Endothelial cell of umbilical vein (primary cell): ENCODE measurements at regions not wholly inside any gene's neighbourhood (a gene's known extent, or its start where the extent isn't known, plus 50 kb on each side); places are given as distances from the start of the nearest gene placed in this dataset.

Experiments
- BruUV-seq: library from RNA; stranded (reverse); fragments of 400-500 nt; replicated peaks from 2 replicates; lab custom pipeline; 2021; lab: Mats Ljungman, UMichigan
- CTCF ChIA-PET: fragments of 300-600, 350-600 bp; sonication (Branson Sonifier 250); formaldehyde crosslinking; loops from one replicate; lab custom pipeline; 2021; ENCODE audit warnings: antibody characterized with exemption, inconsistent platforms; lab: Charles Lee
- POLR2A ChIA-PET: fragments of 300-600, 350-600 bp; sonication (Branson Sonifier 250); formaldehyde crosslinking; loops from one replicate; lab custom pipeline; 2021; ENCODE audit warnings: antibody characterized with exemption, inconsistent platforms; lab: Charles Lee
- DNase-seq: peaks from one replicate; pipeline ENCODE4 v3.0.0-alpha.2; 2011; ENCODE audit warnings: low read depth, low spot score
- FAIRE-seq: peaks from 2 replicates; lab custom pipeline; 2011; peaks lifted over from hg19 to GRCh38; lab: Jason Lieb, UNC
- H2AFZ ChIP-seq: 2 replicates; pipeline ENCODE4 v1.6.0; 2012; ENCODE audit warnings: low read depth, low read length, control low read depth, inconsistent platforms
- H3K27ac ChIP-seq: 2 replicates; pipeline ENCODE4 v1.5.1; 2011; ENCODE audit warnings: low read depth, mild to moderate bottlenecking, control low read depth, low read length, moderate library complexity; ENCODE audit not compliant: insufficient read depth
- H3K27me3 ChIP-seq, 2 experiments: 2 replicates each; pipeline versions ENCODE4 v1.6.0 to v1.6.1; 2011; ENCODE audit warnings: low read length in 2 of 2, mixed read lengths in 1 of 2; ENCODE audit not compliant: control insufficient read depth in 2 of 2, insufficient read depth in 2 of 2
- H3K36me3 ChIP-seq, 2 experiments: 2 replicates in 1 of 2; 3 replicates in 1 of 2; pipeline ENCODE4 v1.5.1; 2011; ENCODE audit warnings: low read length in 2 of 2, mild to moderate bottlenecking in 1 of 2, moderate library complexity in 1 of 2; ENCODE audit not compliant: control insufficient read depth in 2 of 2, insufficient read depth in 2 of 2; ENCODE audit errors: extremely low read depth in 1 of 2
- H3K4me1 ChIP-seq: 3 replicates; pipeline ENCODE4 v1.5.1; 2011; ENCODE audit warnings: mild to moderate bottlenecking, low read length; ENCODE audit not compliant: control insufficient read depth, insufficient read depth; ENCODE audit errors: extremely low read depth
- H3K4me2 ChIP-seq: 2 replicates; pipeline ENCODE4 v1.6.1; 2011; ENCODE audit warnings: low read length, control low read depth, mixed read lengths; ENCODE audit not compliant: insufficient read depth
- H3K4me3 ChIP-seq, 3 experiments: fragments of 200-600 bp in 1 of 3; sonication (generic), shearing (Covaris generic) in 1 of 3; replicated peaks in 1 of 3; 2 replicates each; pipeline ENCODE4 v1.5.1; 2011 to 2016; ENCODE audit warnings: control low read depth in 3 of 3, low read length in 3 of 3, mild to moderate bottlenecking in 2 of 3, inconsistent platforms in 1 of 3, low read depth in 1 of 3, moderate library complexity in 1 of 3; ENCODE audit not compliant: insufficient read depth in 1 of 3
- H3K79me2 ChIP-seq: 2 replicates; pipeline ENCODE4 v1.6.0; 2012; ENCODE audit warnings: low read length, inconsistent platforms; ENCODE audit not compliant: control insufficient read depth, insufficient read depth
- H3K9ac ChIP-seq: replicated peaks from 2 replicates; pipeline ENCODE3; 2011; ENCODE audit warnings: low read length, control low read depth; ENCODE audit not compliant: insufficient read depth; ENCODE audit errors: extremely low read depth
- H3K9me1 ChIP-seq: replicated peaks from 3 replicates; pipeline ENCODE4 v1.6.0; 2011; ENCODE audit warnings: mild to moderate bottlenecking, low read length; ENCODE audit not compliant: control insufficient read depth, insufficient read depth; ENCODE audit errors: extremely low read depth
- H3K9me3 ChIP-seq: replicated peaks from 2 replicates; pipeline ENCODE4 v1.5.1; 2012; ENCODE audit warnings: low read length, inconsistent platforms; ENCODE audit not compliant: control insufficient read depth, insufficient read depth
- H4K20me1 ChIP-seq: replicated peaks from 2 replicates; pipeline ENCODE3; 2011; ENCODE audit warnings: mild to moderate bottlenecking, low read length; ENCODE audit not compliant: control insufficient read depth, insufficient read depth; ENCODE audit errors: extremely low read depth
- EZH2 ChIP-seq: IDR thresholded peaks from 2 replicates; pipeline ENCODE4 v1.6.1; 2012; ENCODE audit warnings: borderline replicate concordance, low read depth, mild to moderate bottlenecking, moderate library complexity, low read length, inconsistent platforms; ENCODE audit not compliant: severe bottlenecking
- FOS ChIP-seq: IDR thresholded peaks from 2 replicates; pipeline ENCODE4 v1.6.1; 2011; ENCODE audit warnings: mild to moderate bottlenecking, low read length, moderate library complexity, borderline replicate concordance; ENCODE audit not compliant: insufficient read depth
- GATA2 ChIP-seq: IDR thresholded peaks from 2 replicates; pipeline ENCODE4 v1.7.0; 2011; ENCODE audit warnings: low read depth, mild to moderate bottlenecking, moderate library complexity, mixed read lengths, low read length; ENCODE audit not compliant: insufficient read length, insufficient read depth
- JUN ChIP-seq: IDR thresholded peaks from 2 replicates; pipeline ENCODE4 v1.6.1; 2011; ENCODE audit warnings: borderline replicate concordance, low read depth; ENCODE audit not compliant: insufficient read length, insufficient read depth
- MYC ChIP-seq: IDR thresholded peaks from one replicate; pipeline ENCODE4 v1.6.1; 2011; ENCODE audit warnings: mild to moderate bottlenecking, low read depth, low read length
- POLR2A ChIP-seq: IDR thresholded peaks from 2 replicates; pipeline ENCODE4 v1.6.1; 2012; ENCODE audit warnings: low read depth, mild to moderate bottlenecking, control low read depth, low read length
- POLR2AphosphoS5 ChIP-seq: IDR thresholded peaks from 2 replicates; pipeline ENCODE4 v1.6.1; 2012; ENCODE audit warnings: low read depth, mild to moderate bottlenecking, control low read depth, low read length, moderate library complexity; ENCODE audit not compliant: insufficient read depth
- dilution Hi-C: fragments of 300-500 bp; cut with MboI; formaldehyde crosslinking; loops from one replicate; pipeline ENCODE4 v1.15.0; 2019; ENCODE audit warnings: low sequenced_read_pairs; ENCODE audit not compliant: extremely low pct_ligation_motif_present
- intact Hi-C: fragments of 100-400 bp; cut with micrococcal nuclease; formaldehyde crosslinking; loops from one replicate; pipeline ENCODE4 v1.10.0; 2022
- TF ChIP-seq, protein P1 (sequence below), 2 donors: IDR thresholded peaks; 1 replicate in 1 of 2; 2 replicates in 1 of 2; pipeline ENCODE4 v1.5.1; 2011; ENCODE audit warnings: low read length in 2 of 2, mild to moderate bottlenecking in 2 of 2, moderate library complexity in 2 of 2, control low read depth in 1 of 2, inconsistent platforms in 1 of 2, low read depth in 1 of 2; ENCODE audit not compliant: insufficient read depth in 1 of 2; ENCODE audit errors: extremely low read depth in 1 of 2
- TF ChIP-seq, protein P2 (sequence below): IDR thresholded peaks from 2 replicates; pipeline ENCODE4 v1.6.1; 2011; ENCODE audit not compliant: insufficient read depth, insufficient read length

DNA sequence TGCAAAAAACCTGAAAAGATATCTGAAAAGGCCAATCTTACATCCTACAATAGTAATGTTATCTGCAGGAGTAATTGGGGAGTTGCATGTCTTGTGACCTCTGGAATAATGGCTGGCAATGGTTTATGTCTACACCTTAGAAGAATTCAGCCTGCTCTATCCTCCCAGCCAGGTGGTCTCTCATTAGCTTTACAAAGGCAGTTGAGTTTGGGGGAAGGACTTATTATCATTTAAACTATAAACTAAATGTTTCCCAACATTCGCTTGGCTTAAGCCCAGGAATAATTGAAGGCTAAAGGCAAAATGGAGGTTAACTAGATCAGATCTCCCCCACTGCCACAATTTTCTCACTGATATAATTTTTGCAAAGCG is 158.4 kb upstream of the SFSWAP start:
- TF ChIP-seq POLR2AphosphoS5, result no peak
- TF ChIP-seq, protein P1, sequence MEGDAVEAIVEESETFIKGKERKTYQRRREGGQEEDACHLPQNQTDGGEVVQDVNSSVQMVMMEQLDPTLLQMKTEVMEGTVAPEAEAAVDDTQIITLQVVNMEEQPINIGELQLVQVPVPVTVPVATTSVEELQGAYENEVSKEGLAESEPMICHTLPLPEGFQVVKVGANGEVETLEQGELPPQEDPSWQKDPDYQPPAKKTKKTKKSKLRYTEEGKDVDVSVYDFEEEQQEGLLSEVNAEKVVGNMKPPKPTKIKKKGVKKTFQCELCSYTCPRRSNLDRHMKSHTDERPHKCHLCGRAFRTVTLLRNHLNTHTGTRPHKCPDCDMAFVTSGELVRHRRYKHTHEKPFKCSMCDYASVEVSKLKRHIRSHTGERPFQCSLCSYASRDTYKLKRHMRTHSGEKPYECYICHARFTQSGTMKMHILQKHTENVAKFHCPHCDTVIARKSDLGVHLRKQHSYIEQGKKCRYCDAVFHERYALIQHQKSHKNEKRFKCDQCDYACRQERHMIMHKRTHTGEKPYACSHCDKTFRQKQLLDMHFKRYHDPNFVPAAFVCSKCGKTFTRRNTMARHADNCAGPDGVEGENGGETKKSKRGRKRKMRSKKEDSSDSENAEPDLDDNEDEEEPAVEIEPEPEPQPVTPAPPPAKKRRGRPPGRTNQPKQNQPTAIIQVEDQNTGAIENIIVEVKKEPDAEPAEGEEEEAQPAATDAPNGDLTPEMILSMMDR (IDR thresholded peaks at IDR 0.05; ENCODE audit: extremely low read depth in 1 of 2, insufficient read depth in 1 of 2, low read depth in 1 of 2, low read length in 2 of 2), result no peak
- TF ChIP-seq MYC, result no peak
- no peak for TF ChIP-seq EZH2
- TF ChIP-seq JUN, result no peak
- TF ChIP-seq, protein P2, sequence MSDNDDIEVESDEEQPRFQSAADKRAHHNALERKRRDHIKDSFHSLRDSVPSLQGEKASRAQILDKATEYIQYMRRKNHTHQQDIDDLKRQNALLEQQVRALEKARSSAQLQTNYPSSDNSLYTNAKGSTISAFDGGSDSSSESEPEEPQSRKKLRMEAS, result no peak
- TF ChIP-seq FOS, result no peak
- no peak for TF ChIP-seq GATA2
- TF ChIP-seq POLR2A, result no peak
- Histone ChIP-seq H4K20me1 (no peaks in the 10 kb centered on the region), H3K9ac (no peak overlapping the region), H3K27me3 (no peaks in the 10 kb centered on the region), H3K4me3 (no peak overlapping the region), H2AFZ (no peak overlapping the region), H3K79me2 (no peaks in the 10 kb centered on the region), H3K27ac (no peak overlapping the region), H3K9me1 (no peaks in the 10 kb centered on the region), H3K4me2 (no peak overlapping the region), H3K4me1 (no peaks in the 10 kb centered on the region), H3K9me3 (no peaks in the 10 kb centered on the region), H3K36me3 (no peaks in the 10 kb centered on the region)
- FAIRE-seq (no peak), DNase-seq (no peak)
- BruUV-seq, result no TSS peak
- ChIA-PET CTCF (no interaction called here), POLR2A (no interaction called here)
- intact Hi-C loops, result no loop called here
- dilution Hi-C loops, result no loop called here
